Occipital lobe (tissue), 1 donor: ENCODE measurements at regions not wholly inside any gene's neighbourhood (a gene's known extent, or its start where the extent isn't known, plus 50 kb on each side); places are given as distances from the start of the nearest gene placed in this dataset.

ENCODE experiments used
- DNase-seq: peaks from one replicate; lab custom pipeline; 2025; lab: John Stamatoyannopoulos, UW

- no peak for DNase-seq
These were observed 88.4 kb upstream of the STEAP1B start for GRCh38 chr7:22588351-22588750.

GRCh38 chr7:22587322-22587721 lies 87.3 kb upstream of the STEAP1B start:
- no peak for DNase-seq

GRCh38 chr7:22586786-22587140 lies 86.8 kb upstream of the STEAP1B start:
- DNase-seq, result no peak

GRCh38 chr7:22586101-22586785 lies 86.3 kb upstream of the STEAP1B start:
- no peak for DNase-seq

GRCh38 chr7:22584179-22584578 lies 84.2 kb upstream of the STEAP1B start:
- no peak for DNase-seq

- DNase-seq, result no peak
These were observed 83.1 kb upstream of the STEAP1B start for GRCh38 chr7:22582863-22583622.

GRCh38 chr7:22581099-22581498 lies 81.1 kb upstream of the STEAP1B start:
- DNase-seq, result no peak

- DNase-seq, result no peak
These were observed 80.0 kb upstream of the STEAP1B start for GRCh38 chr7:22579961-22580360.

GRCh38 chr7:22578007-22578733 lies 78.2 kb upstream of the STEAP1B start:
- DNase-seq, result no peak

GRCh38 chr7:22577470-22578001 lies 77.5 kb upstream of the STEAP1B start:
- no peak for DNase-seq

GRCh38 chr7:22576612-22577469 lies 76.9 kb upstream of the STEAP1B start:
- DNase-seq, result no peak

- DNase-seq, result no peak
These were observed 74.9 kb upstream of the STEAP1B start for GRCh38 chr7:22574754-22575520.

- DNase-seq, result no peak
These were observed 72.9 kb upstream of the STEAP1B start for GRCh38 chr7:22572937-22573336.

GRCh38 chr7:22572292-22572691 lies 72.3 kb upstream of the STEAP1B start:
- DNase-seq, result no peak

GRCh38 chr7:22571766-22572165 lies 71.8 kb upstream of the STEAP1B start:
- DNase-seq, result no peak

- peak; percentile 11 for DNase-seq
These were observed 69.8 kb upstream of the STEAP1B start for GRCh38 chr7:22569586-22570321.

- no peak for DNase-seq
These were observed 66.6 kb upstream of the STEAP1B start for GRCh38 chr7:22566592-22566991.

GRCh38 chr7:22566176-22566575 lies 66.2 kb upstream of the STEAP1B start:
- DNase-seq, result no peak

GRCh38 chr7:22565315-22565811 lies 65.4 kb upstream of the STEAP1B start:
- DNase-seq, result no peak
